HG02870 (cell line): ENCODE measurements at regions not wholly inside any gene's neighbourhood (a gene's known extent, or its start where the extent isn't known, plus 50 kb on each side); places are given as distances from the start of the nearest gene placed in this dataset.
"Not testable (repeated sequence)": the region's sequence is repeated elsewhere in the genome, so short reads cannot be mapped to it uniquely, and the experiment has no call there.

Experiments used
- ATAC-seq: cut with Tn5 transposase; IDR thresholded peaks from one replicate; pipeline ENCODE4 v1.9.1; 2021; ENCODE audit warnings: mild to moderate bottlenecking, moderate library complexity; ENCODE audit not compliant: unreplicated experiment

GRCh38 chr15:31723019-31723418 is 307.3 kb upstream of the CHRNA7 start:
- ATAC-seq: not testable (repeated sequence)

- ATAC-seq: not testable (repeated sequence)
Observed at GRCh38 chr15:31724903-31725302, 305.4 kb upstream of the CHRNA7 start.

GRCh38 chr15:31725619-31726018 is 304.7 kb upstream of the CHRNA7 start:
- ATAC-seq: not testable (repeated sequence)

- ATAC-seq: no peak
Observed at GRCh38 chr15:31727612-31728011, 302.7 kb upstream of the CHRNA7 start.

- ATAC-seq: no peak
Observed at GRCh38 chr15:31732726-31733125, 297.6 kb upstream of the CHRNA7 start.

- ATAC-seq: no peak
Observed at GRCh38 chr15:31733424-31733823, 296.9 kb upstream of the CHRNA7 start.

- no peak for ATAC-seq
Observed at GRCh38 chr15:31740203-31740602, 290.1 kb upstream of the CHRNA7 start.

GRCh38 chr15:31745841-31746240 is 284.5 kb upstream of the CHRNA7 start:
- ATAC-seq: no peak

- no peak for ATAC-seq
Observed at GRCh38 chr15:31752065-31752762, 278.1 kb upstream of the CHRNA7 start.

GRCh38 chr15:31752905-31753304 is 277.4 kb upstream of the CHRNA7 start:
- ATAC-seq: no peak

GRCh38 chr15:31758126-31758525 is 272.2 kb upstream of the CHRNA7 start:
- ATAC-seq: no peak

GRCh38 chr15:31768055-31768454 is 262.3 kb upstream of the CHRNA7 start:
- no peak for ATAC-seq

- no peak for ATAC-seq
Observed at GRCh38 chr15:31774045-31774444, 256.3 kb upstream of the CHRNA7 start.

- ATAC-seq: no peak
Observed at GRCh38 chr15:31776039-31776438, 254.3 kb upstream of the CHRNA7 start.

- ATAC-seq: no peak
Observed at GRCh38 chr15:31781261-31781660, 249.1 kb upstream of the CHRNA7 start.

- ATAC-seq: no peak
Observed at GRCh38 chr15:31782016-31782783, 248.1 kb upstream of the CHRNA7 start.

GRCh38 chr15:31782951-31783350 is 247.4 kb upstream of the CHRNA7 start:
- no peak for ATAC-seq

GRCh38 chr15:31786360-31786759 is 244.0 kb upstream of the CHRNA7 start:
- ATAC-seq: no peak

GRCh38 chr15:31788104-31788503 is 242.2 kb upstream of the CHRNA7 start:
- ATAC-seq: no peak

GRCh38 chr15:31792611-31793199 is 237.6 kb upstream of the CHRNA7 start:
- ATAC-seq: no peak

- no peak for ATAC-seq
Observed at GRCh38 chr15:31799319-31799714, 231.0 kb upstream of the CHRNA7 start.

- ATAC-seq: peak; percentile 82
Observed at GRCh38 chr15:31799715-31800321, 230.5 kb upstream of the CHRNA7 start.
